Stomach smooth muscle (tissue), 2 donors: ENCODE measurements at regions not wholly inside any gene's neighbourhood (a gene's known extent, or its start where the extent isn't known, plus 50 kb on each side); places are given as distances from the start of the nearest gene placed in this dataset.
A peak's percentile ranks its signal among the peaks of the same experiment; 100 is the strongest.

Experiments used
- H3K27ac ChIP-seq: one replicate; pipeline ENCODE4 v1.7.0; 2013; ENCODE audit warnings: mild to moderate bottlenecking, low read length, inconsistent platforms
- H3K27me3 ChIP-seq, 2 donors: one replicate each; pipeline ENCODE4 v1.7.0; 2013; ENCODE audit warnings: low read length in 2 of 2; ENCODE audit not compliant: insufficient read depth in 2 of 2, control insufficient read depth in 1 of 2
- H3K36me3 ChIP-seq, 2 donors: one replicate each; pipeline ENCODE4 v1.7.0; 2013; ENCODE audit warnings: low read length in 2 of 2; ENCODE audit not compliant: control insufficient read depth in 2 of 2, insufficient read depth in 2 of 2
- H3K4me1 ChIP-seq: one replicate; pipeline ENCODE4 v1.7.0; 2013; ENCODE audit warnings: low read length; ENCODE audit not compliant: control insufficient read depth, insufficient read depth
- H3K4me3 ChIP-seq, 2 donors: one replicate each; pipeline ENCODE4 v1.7.0; 2013; ENCODE audit warnings: low read length in 2 of 2
- H3K9ac ChIP-seq, 2 donors: one replicate each; pipeline ENCODE4 v1.7.0; 2013; ENCODE audit warnings: low read length in 2 of 2, mild to moderate bottlenecking in 1 of 2
- H3K9me3 ChIP-seq, 2 donors: one replicate each; pipeline ENCODE4 v1.7.0; 2013; ENCODE audit warnings: low read length in 2 of 2; ENCODE audit not compliant: control insufficient read depth in 2 of 2
- donor health status: healthy.
- donor health status: Pancreatic carcinoma.

- H3K9ac ChIP-seq, result no peak overlapping the region
- no peak overlapping the region for H3K4me3 ChIP-seq
- no peaks in the 10 kb centered on the region for H3K27me3 ChIP-seq
- H3K36me3 ChIP-seq, result no peaks in the 10 kb centered on the region
- H3K9me3 ChIP-seq, result peaks cover 0 to 5% of the 10 kb centered on the region in 2 donors
- H3K4me1 ChIP-seq, result no peaks in the 10 kb centered on the region
- no peak overlapping the region for H3K27ac ChIP-seq
These were observed 227.3 kb downstream of the HAPSTR1 start for GRCh38 chr16:9318764-9319163.

- no peak overlapping the region for H3K9ac ChIP-seq
- no peaks in the 10 kb centered on the region for H3K9me3 ChIP-seq
- no peaks in the 10 kb centered on the region for H3K4me1 ChIP-seq
- H3K4me3 ChIP-seq, result no peak overlapping the region
- no peaks in the 10 kb centered on the region for H3K36me3 ChIP-seq
- no peaks in the 10 kb centered on the region for H3K27me3 ChIP-seq
- no peak overlapping the region for H3K27ac ChIP-seq
These were observed 231.3 kb downstream of the HAPSTR1 start for GRCh38 chr16:9322769-9323168.

- Histone ChIP-seq H3K4me3 (no peak overlapping the region), H3K27ac (no peak overlapping the region), H3K27me3 (no peaks in the 10 kb centered on the region), H3K4me1 (no peaks in the 10 kb centered on the region), H3K9me3 (no peaks in the 10 kb centered on the region), H3K36me3 (no peaks in the 10 kb centered on the region), H3K9ac (no peak overlapping the region)
These were observed 231.7 kb downstream of the HAPSTR1 start for GRCh38 chr16:9323170-9323569.

GRCh38 chr16:9327253-9327652 lies 235.8 kb downstream of the HAPSTR1 start:
- no peaks in the 10 kb centered on the region for H3K9me3 ChIP-seq
- H3K4me3 ChIP-seq, result no peak overlapping the region
- H3K27ac ChIP-seq, result no peak overlapping the region

GRCh38 chr16:9328411-9328810 lies 237.0 kb downstream of the HAPSTR1 start:
- peaks cover 0 to 3% of the 10 kb centered on the region in 2 donors for H3K9me3 ChIP-seq
- H3K4me3 ChIP-seq, result no peak overlapping the region
- no peak overlapping the region for H3K9ac ChIP-seq
- H3K27me3 ChIP-seq, result no peaks in the 10 kb centered on the region
- H3K36me3 ChIP-seq, result no peaks in the 10 kb centered on the region
- H3K4me1 ChIP-seq, result peaks cover 10% of the 10 kb centered on the region
- no peak overlapping the region for H3K27ac ChIP-seq

More at GRCh38 chr16:9327253-9327652, 235.8 kb downstream of the HAPSTR1 start:
- peaks cover 10% of the 10 kb centered on the region for H3K4me1 ChIP-seq
- no peaks in the 10 kb centered on the region for H3K36me3 ChIP-seq
- no peak overlapping the region for H3K9ac ChIP-seq
- no peaks in the 10 kb centered on the region for H3K27me3 ChIP-seq

- peak overlapping the region; percentile 17 to 49 for H3K4me3 ChIP-seq
- peak overlapping the region; percentile 41 for H3K27ac ChIP-seq
- H3K4me1 ChIP-seq, result peaks cover 10% of the 10 kb centered on the region
- H3K36me3 ChIP-seq, result no peaks in the 10 kb centered on the region
- no peaks in the 10 kb centered on the region for H3K27me3 ChIP-seq
- peaks cover 0 to 3% of the 10 kb centered on the region in 2 donors for H3K9me3 ChIP-seq
- no peak overlapping the region for H3K9ac ChIP-seq
These were observed 238.7 kb downstream of the HAPSTR1 start for GRCh38 chr16:9330095-9330494.

GRCh38 chr16:9331503-9331902 lies 240.1 kb downstream of the HAPSTR1 start:
- Histone ChIP-seq H3K4me1 (peaks cover 10% of the 10 kb centered on the region), H3K4me3 (no peak overlapping the region), H3K27me3 (no peaks in the 10 kb centered on the region), H3K27ac (no peak overlapping the region), H3K9me3 (peaks cover 0 to 3% of the 10 kb centered on the region in 2 donors), H3K9ac (no peak overlapping the region), H3K36me3 (no peaks in the 10 kb centered on the region)

- Histone ChIP-seq H3K9ac (no peak overlapping the region), H3K27me3 (no peaks in the 10 kb centered on the region), H3K27ac (no peak overlapping the region), H3K4me1 (peaks cover 16% of the 10 kb centered on the region), H3K4me3 (no peak overlapping the region), H3K9me3 (peaks cover 0 to 3% of the 10 kb centered on the region in 2 donors), H3K36me3 (no peaks in the 10 kb centered on the region)
These were observed 241.2 kb downstream of the HAPSTR1 start for GRCh38 chr16:9332574-9333148.

GRCh38 chr16:9333469-9333868 lies 242.0 kb downstream of the HAPSTR1 start:
- H3K4me3 ChIP-seq, result no peak overlapping the region
- no peaks in the 10 kb centered on the region for H3K36me3 ChIP-seq
- H3K27ac ChIP-seq, result no peak overlapping the region
- peaks cover 21% of the 10 kb centered on the region for H3K4me1 ChIP-seq
- H3K27me3 ChIP-seq, result no peaks in the 10 kb centered on the region
- H3K9ac ChIP-seq, result no peak overlapping the region
- H3K9me3 ChIP-seq, result peaks cover 0 to 3% of the 10 kb centered on the region in 2 donors

- no peak overlapping the region for H3K27ac ChIP-seq
- H3K4me1 ChIP-seq, result peaks cover 21% of the 10 kb centered on the region
These were observed 242.7 kb downstream of the HAPSTR1 start for GRCh38 chr16:9334103-9334502.

GRCh38 chr16:9337308-9338032 lies 246.0 kb downstream of the HAPSTR1 start:
- Histone ChIP-seq H3K27me3 (no peaks in the 10 kb centered on the region), H3K9ac (no peak overlapping the region), H3K4me3 (no peak overlapping the region), H3K36me3 (no peaks in the 10 kb centered on the region), H3K4me1 (peaks cover 22% of the 10 kb centered on the region), H3K9me3 (peaks cover 0 to 3% of the 10 kb centered on the region in 2 donors), H3K27ac (no peak overlapping the region)

More at GRCh38 chr16:9334103-9334502, 242.7 kb downstream of the HAPSTR1 start:
- Histone ChIP-seq H3K27me3 (no peaks in the 10 kb centered on the region), H3K9ac (no peak overlapping the region), H3K4me3 (no peak overlapping the region), H3K9me3 (peaks cover 0 to 3% of the 10 kb centered on the region in 2 donors), H3K36me3 (no peaks in the 10 kb centered on the region)
